ENCODE measurements at regions not wholly inside any gene's neighbourhood (a gene's known extent, or its start where the extent isn't known, plus 50 kb on each side); places are given as distances from the start of the nearest gene placed in this dataset.

DNA sequence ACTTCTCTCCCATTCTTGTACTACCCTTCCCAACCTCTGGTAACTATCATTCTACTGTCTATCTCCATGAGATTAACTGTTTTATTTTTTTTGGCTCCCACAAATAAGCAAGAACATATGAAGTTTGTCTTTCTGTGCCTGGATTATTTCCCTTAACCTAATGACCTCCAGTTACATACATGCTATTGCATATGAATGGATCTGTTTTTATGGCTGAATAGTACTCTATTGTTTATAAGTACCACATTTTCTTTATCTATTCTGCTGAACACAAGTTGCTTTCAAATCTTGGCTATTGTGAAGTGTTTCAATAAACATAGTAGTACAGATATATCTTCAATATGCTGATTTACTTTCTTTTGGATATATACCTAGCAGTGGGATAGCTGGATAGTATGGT, 376.6 kb upstream of the KCND2 start:
- no peak overlapping the region for H3K4me2 ChIP-seq
- ChIA-PET CTCF (no interaction called here), POLR2A (no interaction called here)
- DNase-seq (ENCODE audit: low read depth in 1 of 2, low spot score in 1 of 2) (no peak), FAIRE-seq (no peak), ATAC-seq (no peak)
- H3K9me3 ChIP-seq: no peaks in the 10 kb centered on the region
- H3K4me1 ChIP-seq: no peaks in the 10 kb centered on the region
- TF ChIP-seq TP53 (CRISPR knock-in tag; IDR thresholded peaks at IDR 0.05): no peak
- TF ChIP-seq POLR2A (IDR thresholded peaks at IDR 0.05; ENCODE audit: low read length): no peak
- no peak overlapping the region for H3K4me3 ChIP-seq
- no peak overlapping the region for H3K27ac ChIP-seq

DNA sequence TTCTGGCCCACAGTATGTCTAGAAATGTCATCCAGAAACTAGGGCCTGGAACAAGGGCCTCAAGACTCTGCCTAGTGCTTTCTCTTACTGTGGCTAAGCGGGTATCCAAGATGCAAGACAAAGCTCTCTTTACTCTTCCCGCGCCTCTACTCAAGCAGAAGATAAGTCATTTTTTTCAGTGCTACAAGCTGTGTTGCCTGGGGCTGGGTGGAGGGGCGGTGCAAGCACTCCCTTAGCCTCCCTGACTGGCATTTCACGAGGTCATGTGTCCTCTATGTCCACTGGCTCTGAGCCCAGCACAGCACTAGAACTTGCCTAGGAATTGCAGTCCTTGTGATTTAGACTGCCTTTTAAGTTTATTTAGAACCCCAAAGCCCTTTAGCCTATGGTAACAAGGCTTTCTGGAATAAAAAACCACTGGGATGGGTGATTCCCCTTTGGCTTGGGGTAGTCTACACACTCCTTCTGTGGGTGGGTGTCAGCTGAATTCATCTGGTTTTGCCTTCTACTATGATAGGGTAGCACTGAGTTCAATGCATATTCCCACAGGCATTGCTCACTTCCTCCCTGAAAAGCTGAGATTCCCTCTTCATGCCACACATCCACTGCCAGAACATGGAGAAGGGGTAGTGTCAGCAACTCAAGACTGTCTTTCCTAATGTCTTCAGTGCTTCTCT, 371.8 kb upstream of the KCND2 start:
- TF ChIP-seq, protein P1, sequence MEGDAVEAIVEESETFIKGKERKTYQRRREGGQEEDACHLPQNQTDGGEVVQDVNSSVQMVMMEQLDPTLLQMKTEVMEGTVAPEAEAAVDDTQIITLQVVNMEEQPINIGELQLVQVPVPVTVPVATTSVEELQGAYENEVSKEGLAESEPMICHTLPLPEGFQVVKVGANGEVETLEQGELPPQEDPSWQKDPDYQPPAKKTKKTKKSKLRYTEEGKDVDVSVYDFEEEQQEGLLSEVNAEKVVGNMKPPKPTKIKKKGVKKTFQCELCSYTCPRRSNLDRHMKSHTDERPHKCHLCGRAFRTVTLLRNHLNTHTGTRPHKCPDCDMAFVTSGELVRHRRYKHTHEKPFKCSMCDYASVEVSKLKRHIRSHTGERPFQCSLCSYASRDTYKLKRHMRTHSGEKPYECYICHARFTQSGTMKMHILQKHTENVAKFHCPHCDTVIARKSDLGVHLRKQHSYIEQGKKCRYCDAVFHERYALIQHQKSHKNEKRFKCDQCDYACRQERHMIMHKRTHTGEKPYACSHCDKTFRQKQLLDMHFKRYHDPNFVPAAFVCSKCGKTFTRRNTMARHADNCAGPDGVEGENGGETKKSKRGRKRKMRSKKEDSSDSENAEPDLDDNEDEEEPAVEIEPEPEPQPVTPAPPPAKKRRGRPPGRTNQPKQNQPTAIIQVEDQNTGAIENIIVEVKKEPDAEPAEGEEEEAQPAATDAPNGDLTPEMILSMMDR (IDR thresholded peaks at IDR 0.05): no peak
- TF ChIP-seq JUNB (IDR thresholded peaks at IDR 0.05) (no peak), RCOR1 (IDR thresholded peaks at IDR 0.05; ENCODE audit: low read depth, low read length) (no peak), BHLHE40 (IDR thresholded peaks at IDR 0.05; ENCODE audit: low read depth, low read length) (no peak), REST (IDR thresholded peaks at IDR 0.05) (no peak), CEBPB (IDR thresholded peaks at IDR 0.05) (no peak), JUN (IDR thresholded peaks at IDR 0.05) (no peak), PHF8 (IDR thresholded peaks at IDR 0.05; ENCODE audit: borderline replicate concordance, low read depth) (no peak), EHF (CRISPR knock-in tag; IDR thresholded peaks at IDR 0.05) (no peak), MAZ (IDR thresholded peaks at IDR 0.05; ENCODE audit: borderline replicate concordance, low read depth, low read length) (no peak), PBX3 (IDR thresholded peaks at IDR 0.05) (no peak), KDM5A (IDR thresholded peaks at IDR 0.05) (no peak), ZSCAN20 (CRISPR knock-in tag; IDR thresholded peaks at IDR 0.05) (no peak), ZC3H11A (IDR thresholded peaks at IDR 0.05) (no peak), USF2 (IDR thresholded peaks at IDR 0.05) (no peak), HDAC2 (IDR thresholded peaks at IDR 0.05) (no peak), MAFK (IDR thresholded peaks at IDR 0.05; ENCODE audit: partially characterized antibody) (no peak), NR3C1 (IDR thresholded peaks at IDR 0.05) (no peak)
- TF ChIP-seq, protein P2, sequence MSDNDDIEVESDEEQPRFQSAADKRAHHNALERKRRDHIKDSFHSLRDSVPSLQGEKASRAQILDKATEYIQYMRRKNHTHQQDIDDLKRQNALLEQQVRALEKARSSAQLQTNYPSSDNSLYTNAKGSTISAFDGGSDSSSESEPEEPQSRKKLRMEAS (IDR thresholded peaks at IDR 0.05): no peak
- TF ChIP-seq, protein P3, sequence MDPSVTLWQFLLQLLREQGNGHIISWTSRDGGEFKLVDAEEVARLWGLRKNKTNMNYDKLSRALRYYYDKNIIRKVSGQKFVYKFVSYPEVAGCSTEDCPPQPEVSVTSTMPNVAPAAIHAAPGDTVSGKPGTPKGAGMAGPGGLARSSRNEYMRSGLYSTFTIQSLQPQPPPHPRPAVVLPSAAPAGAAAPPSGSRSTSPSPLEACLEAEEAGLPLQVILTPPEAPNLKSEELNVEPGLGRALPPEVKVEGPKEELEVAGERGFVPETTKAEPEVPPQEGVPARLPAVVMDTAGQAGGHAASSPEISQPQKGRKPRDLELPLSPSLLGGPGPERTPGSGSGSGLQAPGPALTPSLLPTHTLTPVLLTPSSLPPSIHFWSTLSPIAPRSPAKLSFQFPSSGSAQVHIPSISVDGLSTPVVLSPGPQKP (IDR thresholded peaks at IDR 0.05; ENCODE audit: low read depth, low read length): no peak
- ATAC-seq: no peak
- POLR2A ChIA-PET: no interaction called here
- H3K9me3 ChIP-seq: no peaks in the 10 kb centered on the region
- no peak for FAIRE-seq
- WGBS (ENCODE audit: missing lambda C conversion rate): 30% methylated on average over 5 of the region's 5 CpGs
- H3K27ac ChIP-seq: no peak overlapping the region
- H3K4me1 ChIP-seq: no peaks in the 10 kb centered on the region
- DNase-seq (ENCODE audit: low read depth in 1 of 2, low spot score in 1 of 2): no peak
- no peak overlapping the region for H3K4me3 ChIP-seq
- CTCF ChIA-PET: no interaction called here
- H3K4me2 ChIP-seq: no peak overlapping the region
